Stimulated activated naive CD8-positive, alpha-beta T cell treated with anti-CD3 and anti-CD28 coated beads, Interleukin-15, Interleukin-2, amounts not matched to agents 100 ng/mL and 50 ng/mL, for 24 hours (primary cell): ENCODE measurements at regions not wholly inside any gene's neighbourhood (a gene's known extent, or its start where the extent isn't known, plus 50 kb on each side); places are given as distances from the start of the nearest gene placed in this dataset.

Experiments
- H3K27ac Mint-ChIP-seq: one replicate; pipeline ENCODE4 v1.8.0; 2021; ENCODE audit warnings: mild to moderate bottlenecking, mixed read lengths
- H3K27me3 Mint-ChIP-seq: one replicate; pipeline ENCODE4 v1.8.0; 2021; ENCODE audit warnings: mixed read lengths
- H3K36me3 Mint-ChIP-seq: one replicate; pipeline ENCODE4 v1.8.0; 2021; ENCODE audit warnings: low read depth, mixed read lengths
- H3K4me1 Mint-ChIP-seq: one replicate; pipeline ENCODE4 v1.8.0; 2021; ENCODE audit warnings: low read depth, mixed read lengths
- H3K4me3 Mint-ChIP-seq: one replicate; pipeline ENCODE4 v1.8.0; 2021; ENCODE audit warnings: mild to moderate bottlenecking, mixed read lengths
- H3K9me3 Mint-ChIP-seq: one replicate; pipeline ENCODE4 v1.8.0; 2021; ENCODE audit warnings: mixed read lengths

DNA sequence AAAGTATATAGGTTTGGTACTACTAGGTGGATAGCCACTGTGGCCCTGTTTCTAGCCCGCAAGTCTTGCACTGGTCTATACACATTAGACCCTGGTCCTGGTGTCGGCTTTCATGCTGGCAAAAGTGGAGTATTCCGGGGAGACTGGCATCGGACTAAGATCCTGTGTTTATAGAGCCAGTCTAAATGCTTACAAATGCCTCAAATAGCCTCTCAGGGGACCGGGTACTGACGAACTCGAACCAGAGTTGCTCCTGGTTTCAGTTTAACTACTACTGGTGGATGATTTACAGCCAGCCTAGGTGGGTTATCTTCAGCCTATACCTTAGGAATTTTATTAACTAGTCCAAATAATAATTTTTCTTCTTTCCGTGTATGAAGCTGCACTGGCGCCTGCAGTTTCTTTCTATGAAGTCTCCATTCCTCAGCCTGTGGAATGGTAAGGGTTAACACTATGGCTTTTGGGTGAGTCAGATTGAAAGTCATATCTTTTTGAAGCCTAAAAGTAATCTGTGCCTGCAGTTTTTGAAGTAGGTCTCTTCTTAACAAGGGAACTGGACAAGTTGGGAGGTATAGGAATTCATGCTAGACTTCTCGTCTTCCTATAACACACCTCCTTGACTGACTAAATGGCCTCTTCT, 51.3 kb downstream of the OR10H4 start:
- H3K27me3 Mint-ChIP-seq, result peaks cover under 1% of the 10 kb centered on the region
- no peaks in the 10 kb centered on the region for H3K36me3 Mint-ChIP-seq

GRCh38 chr19:16001481-16002312, 52.9 kb downstream of the OR10H4 start:
- Mint-ChIP-seq H3K4me3 (peak overlapping the region; percentile 70), H3K4me1 (peaks cover 26% of the 10 kb centered on the region), H3K36me3 (no peaks in the 10 kb centered on the region), H3K27ac (peak overlapping the region; percentile 85), H3K27me3 (no peaks in the 10 kb centered on the region), H3K9me3 (peaks cover 3% of the 10 kb centered on the region)

More for the DNA sequence above, 51.3 kb downstream of the OR10H4 start:
- H3K4me3 Mint-ChIP-seq, result no peak overlapping the region
- H3K27ac Mint-ChIP-seq, result no peak overlapping the region
- peaks cover 26% of the 10 kb centered on the region for H3K4me1 Mint-ChIP-seq
- H3K9me3 Mint-ChIP-seq, result peaks cover 7% of the 10 kb centered on the region

GRCh38 chr19:16002406-16003384, 53.9 kb downstream of the OR10H4 start:
- peak overlapping the region; percentile 85 for H3K27ac Mint-ChIP-seq
- H3K27me3 Mint-ChIP-seq, result no peaks in the 10 kb centered on the region
- no peaks in the 10 kb centered on the region for H3K9me3 Mint-ChIP-seq
- H3K4me1 Mint-ChIP-seq, result peaks cover 26% of the 10 kb centered on the region
- H3K36me3 Mint-ChIP-seq, result no peaks in the 10 kb centered on the region
- peak overlapping the region; percentile 70 for H3K4me3 Mint-ChIP-seq

DNA sequence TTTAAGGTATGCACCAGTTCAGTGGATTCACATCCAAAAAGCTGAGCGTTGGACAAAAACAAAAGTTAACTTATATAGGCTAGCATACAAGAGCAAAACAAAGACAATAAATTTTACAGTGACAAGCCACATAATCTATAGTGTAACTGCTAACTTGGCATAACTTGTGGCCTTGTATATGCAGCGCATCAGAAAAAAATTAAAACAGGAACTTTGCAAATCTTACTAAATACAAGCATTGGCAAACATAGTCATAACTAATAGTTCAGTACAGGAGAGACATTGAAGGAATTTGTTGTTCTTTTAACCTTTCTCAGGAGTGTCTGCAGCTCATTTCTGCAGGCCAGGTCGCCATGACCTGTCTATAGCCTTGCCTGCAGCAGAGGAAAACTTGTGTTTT, 54.6 kb downstream of the OR10H4 start:
- H3K9me3 Mint-ChIP-seq, result no peaks in the 10 kb centered on the region
- H3K36me3 Mint-ChIP-seq, result no peaks in the 10 kb centered on the region
- H3K27me3 Mint-ChIP-seq, result no peaks in the 10 kb centered on the region
- no peak overlapping the region for H3K4me3 Mint-ChIP-seq
- H3K4me1 Mint-ChIP-seq, result peaks cover 26% of the 10 kb centered on the region
- no peak overlapping the region for H3K27ac Mint-ChIP-seq

GRCh38 chr19:16005925-16006324, 57.1 kb downstream of the OR10H4 start:
- peaks cover 19% of the 10 kb centered on the region for H3K4me1 Mint-ChIP-seq
- no peaks in the 10 kb centered on the region for H3K27me3 Mint-ChIP-seq
- no peak overlapping the region for H3K27ac Mint-ChIP-seq
- no peak overlapping the region for H3K4me3 Mint-ChIP-seq
- H3K36me3 Mint-ChIP-seq, result no peaks in the 10 kb centered on the region
- H3K9me3 Mint-ChIP-seq, result no peaks in the 10 kb centered on the region

DNA sequence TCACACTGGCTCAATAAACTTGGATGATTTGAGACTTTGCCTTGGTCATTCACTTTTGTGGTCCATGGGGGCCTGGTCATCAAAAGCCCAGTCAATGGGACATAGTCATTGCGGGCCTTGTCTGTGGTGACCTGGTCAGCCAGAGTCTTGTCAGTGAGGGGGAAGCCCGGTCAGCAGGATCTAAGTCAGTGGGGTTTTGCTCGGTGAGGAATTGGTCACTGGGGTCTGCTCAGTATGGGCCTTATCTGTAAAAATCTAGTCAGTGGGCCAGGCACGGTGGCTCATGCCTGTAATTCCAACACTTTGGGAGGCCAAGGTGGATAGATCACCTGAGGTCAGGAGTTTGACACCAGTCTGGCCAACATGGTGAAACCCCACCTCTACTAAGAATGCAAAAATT, 63.7 kb upstream of the TPM4 start:
- Mint-ChIP-seq H3K4me1 (no peaks in the 10 kb centered on the region), H3K9me3 (no peaks in the 10 kb centered on the region), H3K27me3 (no peaks in the 10 kb centered on the region), H3K4me3 (no peak overlapping the region), H3K27ac (no peak overlapping the region), H3K36me3 (no peaks in the 10 kb centered on the region)

DNA sequence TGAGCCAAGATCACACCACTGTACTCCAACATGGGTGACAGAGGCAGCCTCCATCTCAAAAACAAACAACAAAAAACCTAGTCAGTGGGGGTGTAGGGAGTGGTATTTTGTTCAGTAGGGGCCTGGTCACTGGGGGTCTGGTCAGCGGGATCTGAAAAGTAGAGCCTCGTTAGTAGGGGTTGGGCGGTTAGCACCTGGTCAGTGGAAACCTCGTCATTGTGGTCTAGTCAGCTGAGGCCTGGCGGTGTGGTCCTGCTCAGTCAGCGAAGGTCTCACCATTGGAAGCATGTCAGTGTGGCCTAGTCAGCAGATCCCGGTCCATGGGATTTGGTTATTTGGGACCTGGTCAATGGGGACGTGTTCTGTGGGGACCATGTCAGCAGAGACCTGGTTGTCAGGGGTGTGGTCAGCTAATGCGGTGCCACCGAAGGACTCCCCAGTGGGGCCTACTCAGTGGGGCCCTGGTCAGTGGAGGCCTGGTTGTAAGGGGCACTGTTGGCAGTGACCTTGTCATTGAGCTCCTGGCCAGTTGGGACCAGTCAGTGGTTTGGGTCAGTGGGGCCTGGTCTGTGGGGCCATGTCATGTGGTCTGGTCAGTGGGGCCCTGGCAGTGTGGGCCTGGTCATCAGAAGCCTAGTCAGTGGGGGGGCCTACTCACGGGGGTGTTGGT, 63.0 kb upstream of the TPM4 start:
- H3K4me1 Mint-ChIP-seq, result no peaks in the 10 kb centered on the region
- H3K27ac Mint-ChIP-seq, result no peak overlapping the region
- H3K9me3 Mint-ChIP-seq, result no peaks in the 10 kb centered on the region
- no peak overlapping the region for H3K4me3 Mint-ChIP-seq
- H3K27me3 Mint-ChIP-seq, result no peaks in the 10 kb centered on the region
- H3K36me3 Mint-ChIP-seq, result no peaks in the 10 kb centered on the region

DNA sequence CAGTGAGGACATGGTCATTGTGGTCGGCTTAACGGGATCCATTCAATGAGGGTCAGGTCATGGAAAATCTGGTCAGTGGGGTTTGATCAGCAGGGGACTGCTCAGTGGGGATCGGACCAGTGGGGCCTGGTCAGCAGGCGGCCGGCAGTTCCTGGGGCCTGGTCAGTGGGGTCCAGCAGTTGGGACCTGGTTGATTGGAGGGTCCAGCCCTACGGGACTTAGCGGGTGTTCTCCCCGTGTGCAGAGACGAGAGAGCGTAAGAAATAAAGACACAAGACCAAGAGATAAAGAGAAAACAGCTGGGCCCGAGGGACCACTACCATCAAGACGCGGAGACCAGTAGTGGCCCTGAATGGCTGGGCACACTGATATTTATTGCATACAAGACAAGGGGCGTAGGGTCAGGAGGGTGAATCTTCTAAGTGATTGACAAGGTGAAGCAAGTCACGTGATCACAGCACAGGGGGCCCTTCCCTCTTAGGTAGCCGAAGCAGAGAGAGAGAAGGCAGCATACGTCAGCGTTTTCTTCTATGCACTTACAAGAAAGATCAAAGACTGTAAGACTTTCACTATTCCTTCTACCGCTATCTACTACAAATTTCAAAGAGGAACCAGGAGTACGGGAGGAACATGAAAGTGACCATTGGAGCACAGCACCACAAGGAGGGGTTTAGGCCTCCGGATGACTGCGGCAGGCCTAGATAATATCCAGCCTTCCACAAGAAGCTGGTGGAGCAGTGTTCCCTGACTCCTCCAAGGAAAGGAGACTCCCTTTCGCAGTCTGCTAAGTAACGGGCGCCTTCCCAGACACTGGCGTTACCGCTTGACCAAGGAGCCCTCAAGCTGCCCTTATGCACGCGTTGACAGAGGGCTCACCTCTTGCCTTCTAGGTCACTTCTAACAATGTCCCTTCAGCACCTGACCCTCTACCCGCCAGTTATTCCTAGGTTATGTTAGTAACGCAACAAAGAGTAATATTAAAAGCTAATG, 62.1 kb upstream of the TPM4 start:
- H3K9me3 Mint-ChIP-seq, result no peaks in the 10 kb centered on the region
- H3K36me3 Mint-ChIP-seq, result no peaks in the 10 kb centered on the region
- no peaks in the 10 kb centered on the region for H3K4me1 Mint-ChIP-seq
- H3K4me3 Mint-ChIP-seq, result no peak overlapping the region
- H3K27me3 Mint-ChIP-seq, result no peaks in the 10 kb centered on the region
- no peak overlapping the region for H3K27ac Mint-ChIP-seq

- Mint-ChIP-seq H3K4me3 (no peak overlapping the region), H3K27ac (no peak overlapping the region), H3K4me1 (no peaks in the 10 kb centered on the region), H3K36me3 (no peaks in the 10 kb centered on the region), H3K27me3 (no peaks in the 10 kb centered on the region), H3K9me3 (no peaks in the 10 kb centered on the region)
Measured at GRCh38 chr19:16014923-16015804, 61.1 kb upstream of the TPM4 start.

DNA sequence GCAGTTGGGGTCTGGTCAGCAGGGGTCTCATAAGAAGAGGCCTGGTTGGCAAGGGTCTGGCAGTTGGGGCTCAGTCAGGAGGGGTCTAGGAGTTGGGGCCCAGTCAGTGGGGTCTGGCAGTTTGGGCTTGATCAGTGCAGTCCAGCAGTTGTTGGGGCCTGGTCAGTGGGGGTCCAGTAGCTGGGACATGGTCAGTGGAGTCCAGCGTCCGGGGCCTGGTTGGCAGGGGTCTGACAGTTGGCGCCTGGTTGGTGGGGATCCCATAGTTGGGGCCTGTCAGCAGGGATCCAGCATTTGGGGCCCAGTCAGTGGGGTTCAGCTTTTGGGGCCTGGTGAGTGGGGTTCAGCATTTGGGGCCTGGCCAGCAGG, 60.5 kb upstream of the TPM4 start:
- no peaks in the 10 kb centered on the region for H3K4me1 Mint-ChIP-seq
- no peak overlapping the region for H3K4me3 Mint-ChIP-seq
- no peaks in the 10 kb centered on the region for H3K9me3 Mint-ChIP-seq
- H3K27ac Mint-ChIP-seq, result no peak overlapping the region
- no peaks in the 10 kb centered on the region for H3K27me3 Mint-ChIP-seq
- no peaks in the 10 kb centered on the region for H3K36me3 Mint-ChIP-seq

- H3K9me3 Mint-ChIP-seq, result no peaks in the 10 kb centered on the region
- no peaks in the 10 kb centered on the region for H3K36me3 Mint-ChIP-seq
Measured at GRCh38 chr19:16016226-16017137, 59.8 kb upstream of the TPM4 start.

GRCh38 chr19:16017138-16017490, 59.2 kb upstream of the TPM4 start:
- Mint-ChIP-seq H3K9me3 (no peaks in the 10 kb centered on the region), H3K4me1 (no peaks in the 10 kb centered on the region), H3K4me3 (no peak overlapping the region), H3K27me3 (no peaks in the 10 kb centered on the region), H3K27ac (no peak overlapping the region), H3K36me3 (no peaks in the 10 kb centered on the region)

More at GRCh38 chr19:16016226-16017137, 59.8 kb upstream of the TPM4 start:
- H3K27ac Mint-ChIP-seq, result no peak overlapping the region
- H3K27me3 Mint-ChIP-seq, result no peaks in the 10 kb centered on the region
- no peaks in the 10 kb centered on the region for H3K4me1 Mint-ChIP-seq
- H3K4me3 Mint-ChIP-seq, result no peak overlapping the region
